Ascending aorta (tissue), 2 donors: ENCODE measurements at regions not wholly inside any gene's neighbourhood (a gene's known extent, or its start where the extent isn't known, plus 50 kb on each side); places are given as distances from the start of the nearest gene placed in this dataset.

ENCODE experiments used
- DNase-seq, 2 donors: peaks; one replicate each; pipeline ENCODE4 v3.0.0-alpha.2; 2019; ENCODE audit warnings: low spot score in 2 of 2
- H3K27ac ChIP-seq, 2 donors: fragments of 200-600 bp; sonication (generic); one replicate each; pipeline ENCODE4 v1.5.1; 2016 to 2017; ENCODE audit warnings: mild to moderate bottlenecking in 1 of 2
- H3K27me3 ChIP-seq: fragments of 200-600 bp; sonication (generic); one replicate; pipeline ENCODE4 v1.5.1; 2017
- H3K36me3 ChIP-seq, 2 donors: fragments of 200-600 bp; sonication (generic); one replicate each; pipeline ENCODE4 v1.5.1; 2016
- H3K4me1 ChIP-seq, 2 donors: fragments of 200-600 bp; sonication (generic); one replicate each; pipeline ENCODE4 v1.5.1; 2016 to 2017; ENCODE audit warnings: mild to moderate bottlenecking in 1 of 2
- H3K4me3 ChIP-seq, 2 donors: fragments of 200-600 bp; sonication (generic); one replicate each; pipeline ENCODE4 v1.5.1; 2016 to 2017; ENCODE audit warnings: mild to moderate bottlenecking in 1 of 2
- H3K9me3 ChIP-seq, 2 donors: fragments of 200-600 bp; sonication (generic); one replicate each; pipeline ENCODE4 v1.5.1; 2016
- intact Hi-C: fragments of 100-400 bp; cut with DNase I; formaldehyde crosslinking; loops from one replicate; pipeline ENCODE4 v1.15.1; 2023
- TF ChIP-seq, protein P1 (sequence below), 3 experiments: fragments of 200-600 bp in 2 of 3; fragments of 450-650 bp in 1 of 3; sonication (generic) in 2 of 3; IDR thresholded peaks; one replicate each; pipeline ENCODE4 v1.5.1; 2016 to 2019; ENCODE audit warnings: antibody characterized with exemption in 3 of 3, mild to moderate bottlenecking in 1 of 3, moderate library complexity in 1 of 3

DNA sequence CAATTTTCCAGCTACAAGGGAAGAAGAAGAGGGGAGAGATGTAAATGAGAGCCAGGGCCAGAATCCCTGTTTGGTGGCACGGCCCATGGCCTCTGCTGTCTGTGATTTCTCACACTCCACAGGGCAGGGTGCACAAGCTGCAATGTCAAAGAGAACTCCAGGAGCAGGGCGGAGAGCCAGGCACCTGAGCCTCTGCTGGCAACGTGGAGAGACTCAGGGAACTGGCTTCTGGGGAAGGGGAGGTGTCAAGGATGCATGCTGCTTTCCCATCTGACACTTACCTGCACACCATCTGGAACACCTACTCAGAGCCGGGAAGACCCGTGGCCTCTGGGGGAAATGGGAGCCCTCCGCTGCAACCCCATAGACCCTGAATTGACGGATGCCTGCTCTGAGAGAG lies 507.5 kb upstream of the NR2F2 start:
- no peaks in the 10 kb centered on the region for H3K36me3 ChIP-seq

DNA sequence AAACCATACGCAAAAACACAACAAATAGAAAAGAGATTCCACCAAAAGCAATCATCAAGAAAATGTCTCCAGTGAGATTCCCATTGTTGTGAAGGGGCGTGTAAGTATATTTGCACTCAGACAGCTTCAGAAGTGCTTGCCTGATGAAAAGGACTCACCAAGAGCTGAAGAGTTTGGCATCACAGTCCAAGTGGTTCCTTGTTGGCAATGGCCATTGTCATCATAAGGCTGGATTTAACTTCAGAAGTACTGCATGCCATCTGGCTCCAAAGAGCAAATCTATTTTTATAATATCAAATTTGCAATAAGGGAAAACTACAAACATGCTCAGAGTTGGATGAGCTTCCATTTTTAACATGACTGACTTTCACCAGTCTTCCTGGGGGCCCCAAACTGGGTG lies 505.3 kb upstream of the NR2F2 start:
- TF ChIP-seq, protein P1, sequence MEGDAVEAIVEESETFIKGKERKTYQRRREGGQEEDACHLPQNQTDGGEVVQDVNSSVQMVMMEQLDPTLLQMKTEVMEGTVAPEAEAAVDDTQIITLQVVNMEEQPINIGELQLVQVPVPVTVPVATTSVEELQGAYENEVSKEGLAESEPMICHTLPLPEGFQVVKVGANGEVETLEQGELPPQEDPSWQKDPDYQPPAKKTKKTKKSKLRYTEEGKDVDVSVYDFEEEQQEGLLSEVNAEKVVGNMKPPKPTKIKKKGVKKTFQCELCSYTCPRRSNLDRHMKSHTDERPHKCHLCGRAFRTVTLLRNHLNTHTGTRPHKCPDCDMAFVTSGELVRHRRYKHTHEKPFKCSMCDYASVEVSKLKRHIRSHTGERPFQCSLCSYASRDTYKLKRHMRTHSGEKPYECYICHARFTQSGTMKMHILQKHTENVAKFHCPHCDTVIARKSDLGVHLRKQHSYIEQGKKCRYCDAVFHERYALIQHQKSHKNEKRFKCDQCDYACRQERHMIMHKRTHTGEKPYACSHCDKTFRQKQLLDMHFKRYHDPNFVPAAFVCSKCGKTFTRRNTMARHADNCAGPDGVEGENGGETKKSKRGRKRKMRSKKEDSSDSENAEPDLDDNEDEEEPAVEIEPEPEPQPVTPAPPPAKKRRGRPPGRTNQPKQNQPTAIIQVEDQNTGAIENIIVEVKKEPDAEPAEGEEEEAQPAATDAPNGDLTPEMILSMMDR (IDR thresholded peaks at IDR 0.05): no peak
- intact Hi-C loops: no loop called here
- H3K9me3 ChIP-seq: no peaks in the 10 kb centered on the region
- H3K36me3 ChIP-seq: no peaks in the 10 kb centered on the region
- H3K27ac ChIP-seq: no peak overlapping the region
- no peak for DNase-seq
- peaks cover 4 to 6% of the 10 kb centered on the region in 2 donors for H3K4me1 ChIP-seq
- no peak overlapping the region for H3K4me3 ChIP-seq
- H3K27me3 ChIP-seq: no peaks in the 10 kb centered on the region

More for the DNA sequence above, 507.5 kb upstream of the NR2F2 start:
- no peaks in the 10 kb centered on the region for H3K27me3 ChIP-seq
- no peaks in the 10 kb centered on the region for H3K9me3 ChIP-seq
- no peak for DNase-seq
- intact Hi-C loops: no loop called here
- H3K4me3 ChIP-seq: no peak overlapping the region
- TF ChIP-seq, protein P1 (IDR thresholded peaks at IDR 0.05): no peak
- H3K4me1 ChIP-seq: peaks cover 4 to 6% of the 10 kb centered on the region in 2 donors
- no peak overlapping the region for H3K27ac ChIP-seq

DNA sequence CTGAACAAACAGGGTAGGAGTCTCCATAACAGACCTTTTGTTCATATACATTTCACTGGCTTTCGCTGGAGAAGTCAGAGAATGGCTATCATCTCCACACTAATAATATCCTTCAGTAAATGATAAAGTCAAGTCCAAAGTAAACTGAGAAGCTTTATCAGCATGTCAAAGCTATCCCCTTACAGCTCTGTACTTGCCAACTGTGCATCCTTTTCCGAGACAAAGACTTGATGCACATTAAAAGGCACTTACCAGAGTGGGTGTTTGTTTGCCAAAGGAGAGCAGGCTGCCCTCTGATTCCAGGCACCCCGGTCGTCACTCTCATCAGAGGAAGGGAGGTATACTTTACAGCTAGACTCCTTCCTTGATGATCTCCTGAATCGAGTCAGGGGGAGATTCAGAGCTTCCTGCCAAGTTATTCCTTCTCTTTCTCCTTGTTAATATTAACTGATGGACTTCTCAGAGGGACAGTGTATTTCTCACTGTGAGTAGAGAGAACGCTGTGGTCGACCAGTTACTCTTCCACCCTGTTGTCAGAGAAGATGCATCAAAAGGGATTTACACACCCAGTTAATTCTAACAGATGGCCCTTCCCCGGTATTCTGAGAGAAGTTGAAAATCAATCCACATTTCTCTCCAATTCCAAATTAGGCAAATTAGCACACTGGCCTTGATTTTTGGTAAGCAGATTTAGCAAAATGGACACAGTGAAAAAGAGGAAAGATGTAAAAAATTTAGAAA lies 504.7 kb upstream of the NR2F2 start:
- Histone ChIP-seq H3K36me3 (no peaks in the 10 kb centered on the region), H3K9me3 (no peaks in the 10 kb centered on the region), H3K27me3 (no peaks in the 10 kb centered on the region), H3K27ac (no peak overlapping the region), H3K4me3 (no peak overlapping the region), H3K4me1 (peaks cover 4 to 6% of the 10 kb centered on the region in 2 donors)
- intact Hi-C loops: no loop called here
- DNase-seq: no peak
- TF ChIP-seq, protein P1 (IDR thresholded peaks at IDR 0.05): no peak

DNA sequence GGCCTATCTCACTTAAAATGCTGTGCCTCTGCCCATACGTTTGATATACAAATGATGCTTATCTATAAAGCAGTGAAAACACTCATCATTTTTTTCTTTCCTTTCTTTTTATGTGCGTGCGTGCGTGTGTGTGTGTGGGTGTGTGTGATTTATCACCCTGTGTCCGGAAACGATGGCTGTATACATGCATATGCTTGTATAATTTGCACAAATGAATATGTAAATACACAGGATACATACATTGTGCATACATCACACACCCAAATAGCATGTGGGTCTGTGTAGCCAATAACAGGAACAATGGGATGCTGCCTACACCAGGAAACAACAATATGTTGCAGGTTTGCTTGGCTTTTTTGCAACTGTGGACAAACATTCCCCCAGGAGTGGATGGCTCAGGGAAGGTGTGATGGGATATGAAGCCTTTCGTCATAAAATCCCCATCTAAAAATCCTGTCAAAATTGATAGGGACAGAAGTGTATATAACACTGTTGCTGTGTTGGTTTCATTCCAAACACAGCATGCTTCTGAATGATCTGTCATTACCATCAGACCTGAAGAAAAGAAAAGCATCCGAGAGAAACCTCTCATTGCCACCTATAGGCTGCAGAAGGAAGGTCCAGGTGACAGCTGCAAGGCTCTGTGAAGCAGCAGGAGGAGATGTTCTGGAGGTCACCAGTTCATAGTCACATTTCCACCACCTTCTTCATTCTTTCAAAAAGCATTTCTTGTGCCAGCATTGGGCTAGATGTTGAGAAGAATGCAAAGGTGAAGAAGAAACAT lies 503.9 kb upstream of the NR2F2 start:
- H3K27ac ChIP-seq: no peak overlapping the region
- H3K27me3 ChIP-seq: no peaks in the 10 kb centered on the region
- H3K36me3 ChIP-seq: no peaks in the 10 kb centered on the region
- intact Hi-C loops: no loop called here
- TF ChIP-seq, protein P1 (IDR thresholded peaks at IDR 0.05): no peak
- DNase-seq: no peak
- no peaks in the 10 kb centered on the region for H3K9me3 ChIP-seq
- peaks cover 4 to 6% of the 10 kb centered on the region in 2 donors for H3K4me1 ChIP-seq
- H3K4me3 ChIP-seq: no peak overlapping the region

DNA sequence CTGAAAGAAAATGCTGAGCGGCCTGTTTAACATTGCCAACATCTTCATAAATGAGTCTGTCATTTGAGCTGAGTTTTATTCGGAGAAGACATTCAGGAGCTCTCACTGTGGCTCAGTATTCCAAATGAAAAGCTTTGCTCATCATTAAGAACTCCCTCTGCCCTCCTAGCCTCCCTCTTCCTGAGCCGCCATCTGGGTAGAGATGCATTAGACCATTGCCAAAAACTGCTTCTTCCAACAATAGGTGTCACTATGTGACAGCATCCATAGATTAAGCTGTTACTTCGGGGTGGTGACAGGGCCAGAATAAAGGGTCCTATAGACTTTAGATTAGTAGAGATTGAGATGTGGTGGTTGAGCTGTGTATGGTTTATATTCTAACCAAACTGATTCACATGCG lies 501.4 kb upstream of the NR2F2 start:
- Histone ChIP-seq H3K36me3 (no peaks in the 10 kb centered on the region), H3K4me3 (no peak overlapping the region), H3K27me3 (no peaks in the 10 kb centered on the region), H3K4me1 (peaks cover 4 to 6% of the 10 kb centered on the region in 2 donors), H3K27ac (no peak overlapping the region), H3K9me3 (no peaks in the 10 kb centered on the region)
- DNase-seq: no peak
- intact Hi-C loops: no loop called here
- TF ChIP-seq, protein P1 (IDR thresholded peaks at IDR 0.05): no peak
